ENCODE measurements at regions not wholly inside any gene's neighbourhood (a gene's known extent, or its start where the extent isn't known, plus 50 kb on each side); places are given as distances from the start of the nearest gene placed in this dataset.

- in situ Hi-C loops (cut with MboI; ENCODE audit: low sequenced_read_pairs) (no loop called here), dilution Hi-C loops (cut with HindIII; ENCODE audit: low sequenced_read_pairs, unreplicated experiment) (no loop called here), intact Hi-C loops (cut with micrococcal nuclease) (no loop called here)
- no peaks in the 10 kb centered on the region for H3K9me1 ChIP-seq (ENCODE audit: insufficient read depth, low read length)
- no peak overlapping the region for H3K4me3 ChIP-seq (ENCODE audit: insufficient read depth, low read depth, low read length)
- no peak overlapping the region for H3K9ac ChIP-seq (ENCODE audit: low read depth, low read length)
- H2AFZ ChIP-seq (replicated peaks; ENCODE audit: low read length, poor library complexity): no peak overlapping the region
- H4K5ac ChIP-seq (ENCODE audit: low read depth, low read length): no peak overlapping the region
- H2BK15ac ChIP-seq (ENCODE audit: low read depth, low read length): no peak overlapping the region
- no peak overlapping the region for H3K14ac ChIP-seq (replicated peaks; ENCODE audit: low read depth, low read length)
- H3K23ac ChIP-seq (ENCODE audit: low read depth, low read length): no peak overlapping the region
- H3K4me1 ChIP-seq (ENCODE audit: control insufficient read depth, insufficient read depth, low read length): no peaks in the 10 kb centered on the region
- H4K91ac ChIP-seq (ENCODE audit: insufficient read depth, low read depth, low read length): no peak overlapping the region
- POLR2A ChIA-PET (ENCODE audit: unreplicated experiment): no interaction called here
- no peak overlapping the region for H2BK20ac ChIP-seq (ENCODE audit: low read depth, low read length)
- CTCF ChIA-PET: no interaction called here
- no peak overlapping the region for H3K56ac ChIP-seq (ENCODE audit: extremely low read depth, insufficient read depth, low read length)
- H3K36me3 ChIP-seq (ENCODE audit: control insufficient read depth, insufficient read depth, low read length): no peaks in the 10 kb centered on the region
- no peaks in the 10 kb centered on the region for H3K79me1 ChIP-seq (ENCODE audit: low read depth in 1 of 2, low read length in 2 of 2)
- H3K18ac ChIP-seq (ENCODE audit: low read depth, low read length): no peak overlapping the region
- no peak overlapping the region for H3K27ac ChIP-seq (ENCODE audit: insufficient read depth, low read length)
- H4K20me1 ChIP-seq (ENCODE audit: insufficient read depth, low read length): no peaks in the 10 kb centered on the region
- ATAC-seq (ENCODE audit: low read depth) (no peak), DNase-seq (no peak)
- no peak for TF ChIP-seq RFX5 (IDR thresholded peaks at IDR 0.05; ENCODE audit: low read depth, low read length)
- no peak overlapping the region for H4K8ac ChIP-seq (ENCODE audit: low read depth in 2 of 2, low read length in 2 of 2)
- no peak overlapping the region for H3K4ac ChIP-seq (ENCODE audit: low read depth, low read length)
- H3K27me3 ChIP-seq (ENCODE audit: control insufficient read depth, insufficient read depth, low read length): no peaks in the 10 kb centered on the region
- H2BK5ac ChIP-seq (ENCODE audit: low read depth, low read length, poor library complexity, severe bottlenecking): no peak overlapping the region
- no peak overlapping the region for H2AK5ac ChIP-seq (ENCODE audit: low read depth, low read length)
- BruUV-seq (replicated peaks): no TSS peak
- no peak overlapping the region for H3K4me2 ChIP-seq (ENCODE audit: low read depth, low read length)
- H2BK120ac ChIP-seq (ENCODE audit: low read depth, low read length): no peak overlapping the region
- no peak overlapping the region for H2AK9ac ChIP-seq (replicated peaks; ENCODE audit: low read depth, low read length, poor library complexity)
- no peaks in the 10 kb centered on the region; the same call in 1 of the 2 replicates for H3K9me3 ChIP-seq (ENCODE audit: control insufficient read depth, insufficient read depth, low read length)
These were observed 248.8 kb downstream of the SLITRK5 start for GRCh38 chr13:87919956-87920355.

All from IMR-90 (cell line).